T-cell (primary cell): ENCODE measurements at regions not wholly inside any gene's neighbourhood (a gene's known extent, or its start where the extent isn't known, plus 50 kb on each side); places are given as distances from the start of the nearest gene placed in this dataset.
"Not testable (repeated sequence)": the region's sequence is repeated elsewhere in the genome, so short reads cannot be mapped to it uniquely, and the experiment has no call there.

Experiments
- ATAC-seq, 4 experiments: fragments of 200-7000 bp in 3 of 4; fragments of 150-1000 bp in 1 of 4; cut with Tn5 transposase; replicated peaks in 1 of 4; 1 replicate in 3 of 4; 2 replicates in 1 of 4; pipeline ENCODE4 v1.10.0; 2021; ENCODE audit warnings: moderate library complexity in 3 of 4, mild to moderate bottlenecking in 2 of 4, moderate number of reproducible peaks in 1 of 4
- CTCF ChIA-PET, 2 donors: fragments of 300-600 bp; sonication (Branson Sonifier 250); formaldehyde crosslinking; loops; one replicate each; lab custom pipeline; 2022; ENCODE audit warnings: antibody characterized with exemption in 2 of 2; lab: Charles Lee
- POLR2A ChIA-PET, 2 donors: fragments of 300-600 bp; sonication (Branson Sonifier 250); formaldehyde crosslinking; loops; one replicate each; lab custom pipeline; 2022; ENCODE audit warnings: antibody characterized with exemption in 2 of 2; lab: Charles Lee
- DNase-seq, 35 experiments: peaks; one replicate each; pipeline versions ENCODE4 v3.0.0 to v3.0.0-alpha.2; 2013 to 2023
- H3K27ac ChIP-seq: one replicate; pipeline ENCODE4 v1.5.1; 2013; ENCODE audit warnings: low read length
- H3K27me3 ChIP-seq, 2 experiments: replicated peaks in 1 of 2; 1 replicate in 1 of 2; 2 replicates in 1 of 2; pipeline versions ENCODE4 v1.6.1 to v1.7.0; 2013; ENCODE audit warnings: low read length in 1 of 2, mixed read lengths in 1 of 2; ENCODE audit not compliant: control insufficient read depth in 2 of 2, insufficient read depth in 2 of 2; ENCODE audit errors: extremely low read depth in 1 of 2
- H3K36me3 ChIP-seq, 2 donors: 1 replicate in 1 of 2; 2 replicates in 1 of 2; pipeline versions ENCODE4 v1.6.1 to v1.7.0; 2013; ENCODE audit warnings: low read length in 1 of 2; ENCODE audit not compliant: control insufficient read depth in 2 of 2, insufficient read depth in 1 of 2; ENCODE audit errors: extremely low read depth in 1 of 2
- H3K4me1 ChIP-seq, 2 experiments: 1 replicate in 1 of 2; 2 replicates in 1 of 2; pipeline versions ENCODE4 v1.6.1 to v1.7.0; 2013; ENCODE audit warnings: low read length in 2 of 2, mixed read lengths in 1 of 2; ENCODE audit not compliant: insufficient read depth in 2 of 2, control insufficient read depth in 1 of 2; ENCODE audit errors: extremely low read depth in 1 of 2
- H3K4me3 ChIP-seq, 2 donors: 1 replicate in 1 of 2; 2 replicates in 1 of 2; pipeline versions ENCODE4 v1.5.1 to v1.7.0; 2013; ENCODE audit warnings: mild to moderate bottlenecking in 2 of 2, low read length in 1 of 2, moderate library complexity in 1 of 2; ENCODE audit not compliant: control insufficient read depth in 1 of 2; ENCODE audit errors: extremely low read depth in 1 of 2
- H3K9me3 ChIP-seq: 2 replicates; pipeline ENCODE4 v1.7.0; 2013
- H3K27ac Mint-ChIP-seq, 2 donors: one replicate each; pipeline ENCODE4 v1.8.0; 2020 to 2021; ENCODE audit warnings: mild to moderate bottlenecking in 2 of 2, mixed read lengths in 2 of 2
- H3K27me3 Mint-ChIP-seq, 2 donors: one replicate each; pipeline ENCODE4 v1.8.0; 2021 to 2022; ENCODE audit warnings: mixed read lengths in 2 of 2
- H3K36me3 Mint-ChIP-seq: one replicate; pipeline ENCODE4 v1.8.0; 2021; ENCODE audit warnings: mixed read lengths
- H3K4me1 Mint-ChIP-seq, 3 donors: one replicate each; pipeline ENCODE4 v1.8.0; 2020 to 2022; ENCODE audit warnings: mixed read lengths in 3 of 3, mild to moderate bottlenecking in 1 of 3
- H3K4me3 Mint-ChIP-seq, 3 donors: one replicate each; pipeline ENCODE4 v1.8.0; 2020 to 2022; ENCODE audit warnings: mild to moderate bottlenecking in 3 of 3, mixed read lengths in 3 of 3, moderate library complexity in 3 of 3
- H3K9me3 Mint-ChIP-seq, 3 donors: one replicate each; pipeline ENCODE4 v1.8.0; 2020 to 2022; ENCODE audit warnings: mixed read lengths in 3 of 3
- WGBS: methylation state at CpG from one replicate; pipeline ENCODE4 v1.1.5; 2013; ENCODE audit warnings: missing lambda C conversion rate; ENCODE audit not compliant: insufficient coverage; 5-methylcytosine and 5-hydroxymethylcytosine counted together

DNA sequence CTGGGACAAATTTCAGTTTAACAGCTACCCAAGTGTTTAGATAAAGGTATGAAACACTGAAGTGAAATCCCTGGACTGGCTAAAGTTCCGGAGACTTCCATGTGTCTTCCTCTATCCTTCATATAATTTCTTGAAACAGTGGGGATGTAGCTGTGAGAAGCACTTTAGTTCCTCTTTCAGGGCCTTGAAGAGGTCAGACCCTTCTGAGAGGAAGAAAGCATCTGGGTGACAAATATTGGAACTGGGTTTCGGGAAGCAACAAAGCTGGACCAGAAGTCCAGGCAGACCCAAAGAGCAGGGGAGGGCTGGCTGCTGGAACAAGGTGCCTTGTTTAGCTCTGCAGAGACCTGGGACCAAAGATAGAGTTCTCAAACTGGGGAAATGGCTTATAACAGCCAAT lies 75.4 kb upstream of the ZFAND5 start:
- no peak for DNase-seq
- no peaks in the 10 kb centered on the region for H3K27me3 ChIP-seq
- Mint-ChIP-seq H3K4me3 (no peak overlapping the region), H3K27ac (no peak overlapping the region), H3K4me1 (peaks cover 13 to 34% (median 33%) of the 10 kb centered on the region in 3 donors), H3K27me3 (peaks cover 0 to under 1% of the 10 kb centered on the region in 2 donors), H3K36me3 (no peaks in the 10 kb centered on the region), H3K9me3 (no peaks in the 10 kb centered on the region)
- WGBS: 100% methylated on average over 1 of the region's 2 CpGs
- ChIA-PET POLR2A (no interaction called here), CTCF (no interaction called here)
- no peak for ATAC-seq
- no peak overlapping the region for H3K27ac ChIP-seq
- H3K9me3 ChIP-seq: no peaks in the 10 kb centered on the region
- peaks cover 0 to 13% of the 10 kb centered on the region in 2 experiments for H3K4me1 ChIP-seq
- no peak overlapping the region for H3K4me3 ChIP-seq
- H3K36me3 ChIP-seq: no peaks in the 10 kb centered on the region

DNA sequence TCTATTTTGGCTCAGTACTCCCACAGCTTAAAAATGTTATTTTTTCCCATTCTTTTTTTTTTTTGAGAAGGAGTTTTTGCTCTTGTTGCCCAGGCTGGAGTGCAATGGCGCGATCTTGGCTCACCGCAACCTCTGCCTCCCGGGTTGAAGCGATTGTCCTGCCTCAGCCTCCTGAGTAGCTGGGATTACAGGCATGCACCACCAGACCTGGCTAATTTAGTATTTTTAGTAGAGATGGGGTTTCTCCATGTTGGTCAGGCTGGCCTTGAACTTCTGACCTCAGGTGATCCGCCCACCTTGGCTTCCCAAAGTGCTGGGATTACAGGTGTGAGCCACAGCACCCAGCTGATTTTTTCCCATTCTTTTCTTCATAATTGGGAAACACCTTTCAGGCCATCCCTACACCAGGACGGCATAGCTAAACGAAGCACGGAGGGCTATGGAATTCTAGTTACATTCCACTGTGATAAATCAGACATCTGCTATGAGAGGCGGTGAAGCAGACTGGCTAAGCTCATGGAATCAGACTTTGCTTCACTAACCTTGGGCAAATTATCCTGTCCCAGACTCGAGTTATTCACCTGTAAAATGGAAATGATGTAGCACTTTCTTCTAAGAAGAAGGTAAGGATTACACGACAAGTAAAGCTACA lies 68.7 kb upstream of the ZFAND5 start:
- H3K4me3 ChIP-seq, H3K4me3 Mint-ChIP-seq, H3K9me3 ChIP-seq, CTCF ChIA-PET, H3K9me3 Mint-ChIP-seq, H3K4me1 ChIP-seq, H3K27me3 Mint-ChIP-seq, POLR2A ChIA-PET, H3K27ac Mint-ChIP-seq, ATAC-seq, H3K27me3 ChIP-seq, H3K36me3 Mint-ChIP-seq, H3K4me1 Mint-ChIP-seq, DNase-seq, H3K36me3 ChIP-seq, H3K27ac ChIP-seq: not testable (repeated sequence)
- 90% methylated on average over 6 of the region's 12 CpGs for WGBS

- no peaks in the 10 kb centered on the region for H3K27me3 ChIP-seq
- H3K4me3 Mint-ChIP-seq: no peak overlapping the region
- WGBS: no CpG with 5 or more reads among the region's 4 CpGs
Observed at GRCh38 chr9:72431036-72431435, 66.0 kb upstream of the ZFAND5 start.

GRCh38 chr9:72428329-72428728 lies 63.3 kb upstream of the ZFAND5 start:
- Mint-ChIP-seq H3K9me3 (no peaks in the 10 kb centered on the region), H3K27me3 (peaks cover 4 to 9% of the 10 kb centered on the region in 2 donors), H3K4me3 (no peak overlapping the region), H3K27ac (no peak overlapping the region), H3K4me1 (no peaks in the 10 kb centered on the region), H3K36me3 (no peaks in the 10 kb centered on the region)
- Histone ChIP-seq H3K4me1 (no peaks in the 10 kb centered on the region), H3K4me3 (no peak overlapping the region), H3K27me3 (no peaks in the 10 kb centered on the region), H3K27ac (no peak overlapping the region), H3K36me3 (no peaks in the 10 kb centered on the region), H3K9me3 (no peaks in the 10 kb centered on the region)
- CTCF ChIA-PET: no interaction called here
- ATAC-seq (no peak), DNase-seq (no peak)
- POLR2A ChIA-PET: interaction anchor here in 1 of 2 donors (0.6 kb wide), 1 partner anchor 648 kb away, joined by 3 read pairs; no protein-coding TSS in a partner anchor
- no CpG with 5 or more reads among the region's 1 CpG for WGBS

More at GRCh38 chr9:72431036-72431435, 66.0 kb upstream of the ZFAND5 start:
- Mint-ChIP-seq H3K36me3 (no peaks in the 10 kb centered on the region), H3K27ac (no peak overlapping the region), H3K4me1 (no peaks in the 10 kb centered on the region), H3K9me3 (no peaks in the 10 kb centered on the region), H3K27me3 (peaks cover 4 to 12% of the 10 kb centered on the region in 2 donors)
- Histone ChIP-seq H3K36me3 (no peaks in the 10 kb centered on the region), H3K4me3 (no peak overlapping the region), H3K27ac (no peak overlapping the region), H3K9me3 (no peaks in the 10 kb centered on the region), H3K4me1 (no peaks in the 10 kb centered on the region)
- POLR2A ChIA-PET: interaction anchor here (0.5 to 0.6 kb wide), 3 partner anchors 65 to 712 kb away, joined by 3 to 4 read pairs (median 3); no protein-coding TSS in a partner anchor
- CTCF ChIA-PET: interaction anchor here in 1 of 2 donors (0.5 kb wide), 1 partner anchor 110 kb away, joined by 3 read pairs; no protein-coding TSS in a partner anchor
- DNase-seq (no peak), ATAC-seq (no peak)

GRCh38 chr9:72427801-72428200 lies 62.8 kb upstream of the ZFAND5 start:
- Mint-ChIP-seq H3K9me3 (no peaks in the 10 kb centered on the region), H3K27me3 (peaks cover 4 to 9% of the 10 kb centered on the region in 2 donors), H3K4me1 (no peaks in the 10 kb centered on the region), H3K4me3 (no peak overlapping the region), H3K36me3 (no peaks in the 10 kb centered on the region), H3K27ac (no peak overlapping the region)
- Histone ChIP-seq H3K4me3 (no peak overlapping the region), H3K27ac (no peak overlapping the region), H3K4me1 (no peaks in the 10 kb centered on the region), H3K27me3 (no peaks in the 10 kb centered on the region), H3K36me3 (no peaks in the 10 kb centered on the region), H3K9me3 (no peaks in the 10 kb centered on the region)
- DNase-seq (no peak), ATAC-seq (no peak)
- ChIA-PET POLR2A (no interaction called here), CTCF (no interaction called here)
- WGBS: no CpG with 5 or more reads among the region's 1 CpG

GRCh38 chr9:72424131-72424530 lies 59.1 kb upstream of the ZFAND5 start:
- Histone ChIP-seq H3K27me3 (no peaks in the 10 kb centered on the region), H3K4me3 (no peak overlapping the region), H3K4me1 (no peaks in the 10 kb centered on the region), H3K27ac (no peak overlapping the region), H3K36me3 (no peaks in the 10 kb centered on the region), H3K9me3 (no peaks in the 10 kb centered on the region)
- no peak overlapping the region for H3K4me3 Mint-ChIP-seq
- CTCF ChIA-PET: no interaction called here
- no peak overlapping the region for H3K27ac Mint-ChIP-seq
- POLR2A ChIA-PET: no interaction called here
- ATAC-seq (no peak), DNase-seq (no peak)
- H3K27me3 Mint-ChIP-seq: peaks cover 3 to 9% of the 10 kb centered on the region in 2 donors
- H3K9me3 Mint-ChIP-seq: no peaks in the 10 kb centered on the region
- no peaks in the 10 kb centered on the region for H3K36me3 Mint-ChIP-seq
- no peaks in the 10 kb centered on the region for H3K4me1 Mint-ChIP-seq
